A673 (cell line): ENCODE measurements at regions not wholly inside any gene's neighbourhood (a gene's known extent, or its start where the extent isn't known, plus 50 kb on each side); places are given as distances from the start of the nearest gene placed in this dataset.

Source experiments
- EZH2 ChIP-seq: fragments of 200-600 bp; sonication (generic); IDR thresholded peaks from 2 replicates; pipeline ENCODE4 v1.6.1; 2017; ENCODE audit warnings: borderline replicate concordance, low read depth, mild to moderate bottlenecking, mixed read lengths, antibody characterized with exemption, low read length; ENCODE audit not compliant: poor library complexity, severe bottlenecking
- TF ChIP-seq, protein P1 (sequence below): fragments of 300-800, 200-600 bp; sonication (generic); conservative IDR thresholded peaks from 2 replicates; pipeline ENCODE4 v1.5.1; 2017; ENCODE audit warnings: low read depth, mild to moderate bottlenecking, antibody characterized with exemption, low read length, moderate library complexity, mixed read lengths

DNA sequence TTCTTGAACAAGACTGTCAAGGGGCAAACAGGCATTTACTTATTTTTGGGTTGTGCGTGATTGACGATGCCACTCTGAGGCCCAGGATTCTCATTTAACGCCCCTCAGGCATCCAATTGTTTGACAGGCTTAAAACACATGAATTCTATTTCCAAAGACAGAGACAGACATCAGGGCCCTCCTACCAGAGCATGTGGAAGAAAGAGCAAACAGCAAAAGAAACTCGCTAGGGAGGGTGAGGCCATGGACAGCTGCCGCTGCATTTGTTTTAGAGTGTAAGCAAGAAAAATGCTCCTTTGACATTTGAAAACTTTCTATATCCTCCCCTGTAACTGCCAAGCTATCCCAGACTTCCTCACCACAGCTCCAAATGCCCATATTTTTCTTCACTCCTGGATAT lies 410.1 kb downstream of the NPIPA8 start:
- TF ChIP-seq, protein P1, sequence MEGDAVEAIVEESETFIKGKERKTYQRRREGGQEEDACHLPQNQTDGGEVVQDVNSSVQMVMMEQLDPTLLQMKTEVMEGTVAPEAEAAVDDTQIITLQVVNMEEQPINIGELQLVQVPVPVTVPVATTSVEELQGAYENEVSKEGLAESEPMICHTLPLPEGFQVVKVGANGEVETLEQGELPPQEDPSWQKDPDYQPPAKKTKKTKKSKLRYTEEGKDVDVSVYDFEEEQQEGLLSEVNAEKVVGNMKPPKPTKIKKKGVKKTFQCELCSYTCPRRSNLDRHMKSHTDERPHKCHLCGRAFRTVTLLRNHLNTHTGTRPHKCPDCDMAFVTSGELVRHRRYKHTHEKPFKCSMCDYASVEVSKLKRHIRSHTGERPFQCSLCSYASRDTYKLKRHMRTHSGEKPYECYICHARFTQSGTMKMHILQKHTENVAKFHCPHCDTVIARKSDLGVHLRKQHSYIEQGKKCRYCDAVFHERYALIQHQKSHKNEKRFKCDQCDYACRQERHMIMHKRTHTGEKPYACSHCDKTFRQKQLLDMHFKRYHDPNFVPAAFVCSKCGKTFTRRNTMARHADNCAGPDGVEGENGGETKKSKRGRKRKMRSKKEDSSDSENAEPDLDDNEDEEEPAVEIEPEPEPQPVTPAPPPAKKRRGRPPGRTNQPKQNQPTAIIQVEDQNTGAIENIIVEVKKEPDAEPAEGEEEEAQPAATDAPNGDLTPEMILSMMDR = no peak
- no peak for TF ChIP-seq EZH2
